Stimulated activated CD8-positive, alpha-beta memory T cell treated with anti-CD3 and anti-CD28 coated beads, Interleukin-12 subunit alpha, Interleukin-12 subunit beta, amount 100 ng/mL, for 1 hour (primary cell): ENCODE measurements at regions not wholly inside any gene's neighbourhood (a gene's known extent, or its start where the extent isn't known, plus 50 kb on each side); places are given as distances from the start of the nearest gene placed in this dataset.

Experiments used
- DNase-seq: peaks from one replicate; pipeline ENCODE4 v3.0.0-alpha.2; 2020; ENCODE audit warnings: low read depth

DNA sequence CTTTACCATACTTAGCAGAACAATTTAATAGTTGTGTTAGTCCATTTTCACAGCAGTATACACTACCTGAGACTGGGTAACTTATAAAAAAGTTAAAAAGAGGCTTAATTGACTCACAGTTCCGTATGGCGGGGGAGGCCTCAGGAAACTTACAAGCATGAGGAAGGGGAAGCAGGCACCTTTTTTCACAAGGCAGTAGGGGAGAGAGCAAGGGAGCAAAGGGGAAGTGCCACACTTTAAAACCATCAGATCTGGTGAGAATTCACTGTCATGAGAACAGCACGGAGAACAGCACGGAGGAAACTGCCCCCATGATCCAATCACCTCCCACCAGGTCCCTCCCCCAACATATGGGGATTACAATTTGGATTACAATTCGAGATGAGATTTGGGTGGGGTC is 269.9 kb downstream of the MTRR start:
- no peak for DNase-seq

DNA sequence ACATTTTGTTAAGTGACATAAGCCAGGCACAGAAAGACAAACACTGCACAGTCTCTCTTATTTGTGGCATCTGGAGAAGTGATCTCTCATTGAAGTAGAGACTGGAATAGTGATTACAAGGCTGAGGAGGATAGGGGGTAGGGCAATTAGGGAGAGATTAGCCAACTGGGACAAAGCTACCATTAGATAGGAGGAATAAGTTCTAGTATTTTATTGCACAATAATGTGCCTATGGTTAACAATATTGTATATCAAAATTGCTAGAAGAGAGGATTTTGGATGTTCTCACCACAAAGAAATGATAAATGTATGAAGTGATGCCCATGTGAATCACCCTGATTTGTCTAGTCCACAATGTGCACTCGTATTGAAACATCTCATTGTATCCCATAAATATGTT is 281.8 kb downstream of the MTRR start:
- DNase-seq = no peak

DNA sequence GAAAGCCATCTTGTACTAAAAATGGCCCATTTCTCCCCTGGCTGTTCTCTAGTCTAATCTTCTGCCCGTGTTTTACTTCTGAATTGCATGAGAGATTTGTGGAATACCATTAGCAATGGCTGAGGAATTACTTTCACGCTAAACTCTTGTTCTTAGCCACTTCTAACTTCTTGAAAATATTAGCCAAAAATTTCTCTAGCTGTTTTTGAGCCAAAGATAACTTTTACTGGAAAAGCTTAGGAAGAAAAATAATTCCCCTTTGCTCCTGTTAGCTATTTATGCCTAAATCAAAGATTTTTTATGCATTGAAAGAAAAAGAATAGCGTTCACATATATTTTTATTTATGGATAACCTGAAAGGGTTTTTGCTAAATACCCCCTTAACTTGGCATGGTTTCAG is 287.8 kb downstream of the MTRR start:
- DNase-seq = no peak

DNA sequence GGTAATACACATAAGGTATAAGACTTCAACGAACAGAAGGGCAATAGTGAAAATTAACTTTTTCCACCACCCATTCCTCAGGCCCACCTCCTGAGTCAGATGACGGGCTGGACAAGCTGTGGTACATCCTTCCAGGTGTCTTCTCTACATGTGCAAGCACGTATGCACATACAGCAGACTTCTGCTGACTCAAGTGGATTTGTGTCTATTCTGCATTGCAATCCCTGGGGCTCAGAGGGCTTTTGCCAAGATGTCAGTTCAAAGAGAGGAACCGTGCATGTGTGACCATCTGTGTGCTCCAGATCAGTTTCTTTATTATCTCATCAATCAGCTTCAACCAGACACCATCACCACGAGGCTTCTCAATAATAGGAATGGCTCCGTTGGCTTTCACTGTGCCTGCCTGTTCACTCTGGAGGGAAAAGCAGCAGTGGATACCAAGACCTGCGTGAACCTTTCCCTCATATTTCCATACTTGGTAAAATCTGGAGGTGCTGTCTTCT is 288.4 kb downstream of the MTRR start:
- DNase-seq = no peak

DNA sequence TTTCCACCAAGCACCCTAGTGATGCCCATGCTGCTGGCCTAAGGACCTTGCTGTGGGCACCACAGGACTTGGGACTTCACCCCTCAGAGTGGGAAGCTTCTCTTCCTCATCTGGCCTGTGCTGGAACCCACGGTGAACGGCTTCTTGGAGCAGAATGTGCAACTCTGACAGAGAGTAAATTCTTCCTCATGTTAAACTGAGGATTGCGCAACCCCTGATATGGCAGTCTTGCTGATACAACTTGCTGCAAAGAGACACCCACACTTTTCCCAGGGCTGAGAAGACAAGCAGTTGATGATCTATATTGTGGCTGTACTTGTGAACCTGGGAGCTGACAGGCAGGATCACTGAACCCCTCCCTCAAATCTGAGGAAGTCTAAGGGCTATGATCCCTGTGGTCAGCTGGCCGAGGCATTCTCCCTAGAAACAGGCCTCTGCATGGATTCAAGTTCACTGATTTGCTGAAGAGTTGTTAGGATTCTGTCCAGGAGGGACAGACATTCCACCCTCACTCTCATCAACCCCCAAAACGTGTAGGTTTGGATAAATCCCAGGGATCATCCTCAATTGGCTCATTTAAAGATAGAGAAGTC is 307.2 kb downstream of the MTRR start:
- DNase-seq = no peak

DNA sequence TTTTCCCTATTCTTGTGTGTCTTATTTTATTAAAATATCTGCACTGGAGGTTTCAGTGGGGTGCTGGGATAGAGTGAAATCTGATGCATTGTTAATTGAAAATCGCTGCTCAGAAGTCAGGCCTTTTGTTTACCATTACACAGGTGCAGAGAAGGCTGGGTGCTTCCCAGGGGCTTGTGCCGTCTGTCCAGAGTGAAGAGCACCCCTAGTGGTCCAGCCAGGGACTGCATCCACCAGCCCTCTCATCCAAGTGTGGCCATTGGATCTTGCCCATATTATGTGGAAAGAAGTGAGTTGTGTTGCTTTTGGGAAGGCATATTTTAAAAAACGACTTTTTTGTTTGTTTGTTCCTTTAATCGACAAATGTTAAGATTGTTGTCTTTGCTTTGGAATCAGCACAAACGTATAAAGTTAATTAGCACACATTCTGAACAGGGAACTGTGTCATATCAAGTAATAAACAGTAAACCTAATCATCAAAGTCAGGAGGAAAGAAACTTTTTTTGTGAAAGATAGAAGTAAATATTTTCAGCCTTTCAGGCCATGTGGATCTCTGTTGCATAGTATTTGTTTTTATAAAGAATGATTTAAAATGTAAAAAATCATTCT is 315.6 kb downstream of the MTRR start:
- DNase-seq = no peak

DNA sequence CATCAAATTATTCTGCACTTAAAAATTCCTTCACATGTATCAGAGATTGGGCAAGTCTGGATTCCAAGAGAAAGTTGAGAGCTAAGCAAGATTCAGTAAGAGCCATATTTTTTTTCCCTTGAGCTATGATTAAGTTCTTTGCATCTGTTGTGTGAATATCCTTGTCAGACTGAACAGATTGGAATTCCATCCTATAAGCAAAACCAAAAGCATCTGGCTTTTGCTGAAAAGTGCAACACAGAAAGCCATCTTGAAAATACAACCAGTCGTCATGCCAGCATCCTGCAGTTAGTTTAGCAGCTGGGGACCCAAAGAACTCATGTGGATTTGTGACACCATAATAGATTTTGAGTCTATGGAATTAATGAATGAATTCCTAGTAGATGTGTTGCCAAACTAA is 316.9 kb downstream of the MTRR start:
- no peak for DNase-seq

DNA sequence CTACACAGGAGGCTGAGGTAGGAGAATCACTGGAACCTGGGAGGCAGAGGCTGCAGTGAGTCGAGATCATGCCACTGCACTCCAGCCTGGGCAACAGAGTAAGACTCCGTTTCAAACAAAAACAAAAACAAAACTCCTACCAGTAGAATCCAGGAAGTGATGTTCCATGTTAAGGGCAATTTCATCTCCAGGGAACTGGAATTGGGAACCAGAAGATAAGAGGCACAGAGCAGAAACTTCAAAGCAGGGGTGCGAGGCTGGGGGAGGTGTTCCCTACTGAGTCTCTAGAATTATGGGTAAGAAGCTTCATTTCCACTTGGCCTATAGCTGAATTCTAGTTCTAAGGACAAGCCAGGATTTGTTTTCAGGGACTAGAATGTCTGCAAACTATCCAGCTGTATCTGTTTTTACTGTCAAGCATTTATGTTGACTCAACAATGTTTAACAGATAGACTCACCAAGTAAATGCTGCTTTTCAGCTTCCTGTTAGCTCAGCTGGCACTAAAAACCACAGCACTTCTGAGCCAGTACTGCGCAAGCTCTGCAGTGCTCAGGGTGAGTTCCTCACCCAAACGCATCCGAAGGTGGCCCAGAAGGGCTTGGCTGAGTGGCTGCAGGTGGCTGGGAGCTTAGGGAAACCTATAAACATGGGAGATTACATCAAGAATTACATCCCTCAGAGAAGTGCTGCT is 320.1 kb downstream of the MTRR start:
- DNase-seq = no peak

DNA sequence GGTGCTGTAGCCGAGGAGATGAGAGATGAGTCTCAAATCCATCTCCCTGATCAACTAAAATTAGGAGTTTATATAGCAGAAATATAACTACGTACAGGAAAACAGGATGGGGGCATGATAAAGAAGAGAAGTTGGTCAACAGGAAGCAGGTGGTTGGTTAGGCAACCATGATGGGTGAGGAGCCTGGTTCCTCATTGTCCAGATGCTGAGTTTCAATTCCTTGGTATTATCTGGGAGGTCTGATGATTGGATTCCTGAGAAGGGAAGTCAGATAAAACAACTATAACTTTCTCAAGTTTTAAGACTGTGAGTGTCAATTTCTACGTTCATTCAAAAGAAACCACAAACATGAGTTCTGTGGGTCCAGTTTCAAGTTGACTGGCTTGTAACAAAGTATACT is 323.9 kb downstream of the MTRR start:
- DNase-seq = no peak

DNA sequence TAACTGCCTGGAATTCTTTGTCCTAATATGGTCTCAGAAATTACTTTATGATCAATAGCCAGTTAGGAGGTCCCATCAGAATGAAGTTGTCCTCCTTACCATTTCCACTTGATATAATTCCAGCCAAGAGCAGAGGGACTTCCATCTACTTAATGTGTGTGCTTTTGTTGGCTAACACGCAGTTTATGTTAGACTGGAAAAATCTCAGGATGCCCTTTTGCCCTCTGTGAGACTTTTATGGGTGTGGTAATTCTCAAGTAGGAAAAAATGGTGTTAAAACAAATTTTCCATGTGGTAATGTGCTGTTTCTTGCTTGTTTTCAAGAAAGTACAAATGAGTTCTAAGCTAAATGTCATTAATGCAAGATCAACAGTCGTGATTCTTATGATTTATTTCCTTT is 327.1 kb downstream of the MTRR start:
- no peak for DNase-seq

DNA sequence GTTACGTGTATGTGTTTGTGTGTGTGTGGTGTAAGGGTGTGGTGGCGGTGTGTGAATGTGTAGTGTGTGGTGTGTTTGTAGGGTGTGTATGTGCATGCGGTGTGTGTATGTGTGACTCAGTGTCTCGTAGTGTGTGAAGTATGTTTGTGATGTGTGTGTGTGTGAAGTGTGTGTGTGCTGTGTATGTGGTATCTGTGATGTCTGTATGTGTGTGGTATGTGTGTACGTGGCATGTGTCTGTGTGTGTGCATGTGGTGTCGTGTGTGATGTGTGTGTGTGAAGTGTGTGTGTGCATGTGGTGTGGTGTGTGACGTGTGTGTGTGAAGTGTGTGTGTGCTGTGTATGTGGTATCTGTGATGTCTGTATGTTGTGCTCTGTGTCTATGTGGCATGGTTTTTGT is 339.4 kb downstream of the MTRR start:
- no peak for DNase-seq

DNA sequence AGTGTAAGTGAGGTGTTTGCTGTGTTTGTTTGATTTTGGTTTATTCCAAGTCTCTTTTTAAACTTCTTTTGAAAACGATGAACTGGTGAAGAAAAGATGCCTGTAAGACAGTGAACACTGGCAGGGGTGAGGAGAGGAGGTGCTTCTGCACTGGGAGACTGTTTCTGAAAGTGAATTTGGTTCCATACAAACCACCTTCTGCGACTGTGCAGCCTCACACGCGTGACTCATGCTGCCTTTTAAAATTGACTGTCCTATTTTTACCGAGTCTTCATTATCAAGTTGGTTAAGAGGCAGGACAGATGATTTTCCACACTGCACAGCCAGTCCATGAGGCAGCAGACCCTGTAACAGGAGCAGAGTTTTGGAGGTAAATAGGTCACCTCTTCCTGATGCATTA is 340.6 kb downstream of the MTRR start:
- DNase-seq = no peak

DNA sequence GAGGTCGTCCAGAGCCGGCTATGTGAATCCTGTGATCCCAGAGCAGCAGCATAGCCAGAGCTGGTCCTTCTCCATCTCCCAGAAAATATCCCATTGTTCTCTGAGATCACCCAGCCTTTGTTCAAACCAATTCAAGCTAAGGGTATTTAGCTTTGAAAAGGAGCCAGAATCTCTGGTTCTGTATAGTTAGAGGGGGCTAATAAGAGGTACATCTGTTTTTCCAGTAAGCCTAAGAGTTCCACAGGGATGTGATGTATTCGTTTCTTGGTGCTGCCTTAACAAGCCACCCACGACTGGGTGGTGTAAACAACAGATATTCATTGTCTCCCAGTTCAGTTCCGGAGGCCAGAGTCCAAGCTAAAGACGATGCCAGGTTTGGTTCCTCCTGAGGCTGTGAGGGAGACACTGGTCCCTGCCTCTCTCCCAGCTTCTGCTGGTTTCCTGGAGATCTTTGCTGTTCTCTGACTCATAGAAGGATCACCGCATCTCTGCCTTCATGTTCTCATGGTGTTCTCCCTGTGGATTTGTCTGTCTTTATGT is 344.8 kb downstream of the MTRR start:
- DNase-seq = no peak

DNA sequence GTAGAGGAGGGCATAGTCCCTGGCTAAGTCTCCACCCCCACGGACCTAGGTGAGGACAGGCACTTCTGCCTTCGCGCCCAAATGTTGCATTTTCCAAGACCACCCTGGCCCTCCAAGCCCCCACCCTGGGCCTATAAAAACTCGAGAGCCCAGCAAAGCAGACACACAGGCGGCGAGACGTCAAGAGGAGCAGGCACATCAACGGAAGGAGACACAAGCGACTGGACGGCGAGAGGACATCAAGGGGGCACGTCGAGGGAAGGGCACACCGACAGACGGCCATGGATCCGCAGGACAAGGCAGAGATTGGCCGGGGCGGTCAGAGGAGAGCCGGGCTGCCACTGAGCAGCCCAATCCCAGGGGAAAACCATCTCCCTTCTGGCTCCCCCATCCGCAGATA is 348.0 kb downstream of the MTRR start:
- DNase-seq = no peak

DNA sequence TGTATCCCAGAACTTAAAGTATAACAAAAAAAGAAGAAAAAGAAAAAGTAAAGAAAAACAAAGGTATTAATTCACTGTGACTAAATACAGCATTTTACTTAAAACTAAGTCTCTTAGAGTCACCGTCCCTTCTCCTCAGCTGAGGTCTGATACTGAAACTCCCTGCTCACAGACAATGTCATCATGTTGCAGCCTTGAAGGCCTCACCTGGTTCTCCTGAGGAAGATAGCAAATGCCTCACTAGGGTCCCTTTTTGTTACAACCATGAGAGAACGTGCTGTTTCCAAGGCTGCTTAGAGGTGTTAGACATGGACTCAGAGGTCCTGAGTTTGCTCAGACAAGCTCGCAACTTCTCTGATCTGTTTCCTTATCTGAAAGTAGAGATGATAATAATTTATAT is 357.2 kb downstream of the MTRR start:
- DNase-seq = no peak

DNA sequence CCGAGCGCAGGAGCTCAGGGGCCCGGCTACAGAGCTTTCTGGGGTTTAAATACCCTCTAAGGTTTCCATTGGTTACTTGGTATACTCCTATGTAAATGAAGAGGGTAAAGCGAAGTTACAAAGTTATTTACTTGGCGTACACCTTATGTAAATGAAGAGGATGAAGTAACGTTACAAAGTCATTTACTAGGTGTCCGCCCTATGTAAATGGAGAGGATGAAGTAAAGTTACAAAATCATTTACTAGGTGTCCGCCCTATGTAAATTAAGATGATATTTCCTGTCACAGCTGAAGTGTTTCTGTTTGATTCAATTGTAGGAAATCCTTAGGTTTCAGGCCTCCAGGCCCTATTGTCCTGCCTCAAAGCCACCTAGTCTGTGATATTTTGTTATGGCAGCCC is 358.2 kb downstream of the MTRR start:
- DNase-seq = no peak

DNA sequence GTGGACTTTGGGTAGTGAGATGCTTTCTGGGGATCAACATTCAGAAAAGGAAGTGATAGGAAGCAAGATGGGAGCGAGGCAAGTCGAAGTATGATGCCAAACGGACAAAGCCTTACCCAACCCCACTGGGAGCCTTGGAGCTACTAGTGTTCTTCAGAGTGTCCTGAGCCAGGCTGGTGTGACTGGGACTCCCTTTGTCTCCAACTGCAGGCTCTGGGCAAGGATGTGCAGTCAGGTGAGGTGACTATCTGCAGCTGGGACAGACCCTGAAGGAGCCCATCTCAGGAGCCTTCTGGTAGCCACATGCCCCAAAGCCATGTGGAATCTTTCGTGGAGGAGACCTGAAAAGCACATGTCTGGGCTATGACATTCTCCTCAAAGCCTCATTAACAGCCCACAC is 360.6 kb downstream of the MTRR start:
- no peak for DNase-seq

DNA sequence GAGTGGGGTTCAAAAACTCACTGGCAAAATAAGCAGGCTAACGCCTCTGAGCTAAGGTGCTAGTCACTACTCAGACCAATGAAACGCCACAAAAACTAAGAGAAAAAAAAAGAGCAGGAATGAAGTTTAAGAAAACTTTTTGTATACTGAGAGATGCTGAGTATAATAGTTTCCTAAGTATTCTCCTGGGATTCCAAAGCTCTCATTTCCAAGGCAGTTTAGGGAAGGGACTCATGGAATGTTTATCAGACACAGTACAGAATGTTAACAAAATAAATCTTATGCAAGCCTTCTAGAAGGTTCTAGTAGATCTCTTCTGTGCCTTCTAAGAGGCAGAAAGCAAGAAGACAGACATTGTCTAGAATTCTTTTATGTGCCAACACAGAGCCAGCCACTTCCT is 361.9 kb downstream of the MTRR start:
- no peak for DNase-seq

DNA sequence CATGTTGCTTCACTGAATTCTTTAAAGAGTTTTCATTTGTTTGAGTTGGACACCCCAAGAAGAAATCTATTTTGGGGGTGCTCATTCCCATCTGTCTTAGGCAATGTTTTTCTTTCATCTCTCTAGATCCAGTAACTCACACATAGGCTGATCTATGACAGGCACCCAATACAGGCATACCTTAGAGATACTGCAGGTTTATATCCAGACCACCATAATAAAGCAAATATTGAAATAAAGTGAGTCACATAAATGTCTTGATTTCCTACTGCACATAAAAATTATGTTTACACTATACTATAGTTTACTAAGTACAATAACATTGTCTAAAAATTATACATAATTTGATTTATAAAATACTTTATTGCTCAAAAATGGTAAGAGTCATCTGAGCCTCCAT is 364.5 kb downstream of the MTRR start:
- no peak for DNase-seq

DNA sequence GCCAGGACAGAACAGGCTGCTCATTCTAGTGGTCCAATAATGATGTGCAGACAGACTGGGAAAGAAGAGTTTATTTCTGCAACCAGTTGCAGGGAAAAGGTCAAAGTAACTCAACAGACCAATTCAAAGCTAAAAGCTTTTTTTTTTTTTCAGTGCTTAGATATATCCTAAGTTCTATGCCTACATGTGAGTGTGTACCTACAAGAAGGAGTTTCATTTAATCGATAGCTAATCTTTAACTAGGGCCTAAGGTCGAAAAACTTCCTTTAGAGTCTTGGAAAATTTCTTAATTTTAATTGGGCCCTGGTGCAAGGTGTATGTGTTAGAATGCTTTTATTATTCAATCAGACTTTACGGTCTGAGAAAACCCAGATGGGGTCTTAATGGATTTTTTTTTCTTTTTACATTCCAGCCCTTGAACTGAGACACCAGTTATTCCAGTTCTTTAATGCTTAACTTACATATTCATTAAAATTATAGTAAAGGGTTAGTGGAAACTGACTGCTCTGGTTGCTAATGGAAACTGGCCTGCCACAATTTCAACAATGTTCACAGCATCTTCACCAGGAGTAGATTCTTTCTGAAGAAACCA is 365.3 kb downstream of the MTRR start:
- DNase-seq = no peak

DNA sequence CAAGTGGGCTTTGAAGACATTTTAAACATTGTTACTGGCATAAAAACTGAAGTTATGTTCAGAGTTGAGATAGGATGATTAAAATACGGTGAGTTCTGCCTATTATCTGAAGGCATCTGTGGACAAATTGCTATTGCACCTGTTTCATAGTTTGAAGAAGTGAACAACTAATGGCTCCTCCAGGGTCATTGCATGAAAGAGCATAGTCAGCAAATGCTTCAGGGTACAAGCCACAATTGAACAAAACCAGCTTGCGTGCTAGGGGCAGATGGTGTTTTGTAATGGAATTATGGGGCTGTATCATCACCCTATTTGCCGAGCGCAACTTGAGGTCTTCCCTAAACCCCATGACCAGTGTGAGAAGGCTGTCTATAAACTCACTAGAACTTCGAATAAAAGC is 369.1 kb downstream of the MTRR start:
- DNase-seq = no peak

DNA sequence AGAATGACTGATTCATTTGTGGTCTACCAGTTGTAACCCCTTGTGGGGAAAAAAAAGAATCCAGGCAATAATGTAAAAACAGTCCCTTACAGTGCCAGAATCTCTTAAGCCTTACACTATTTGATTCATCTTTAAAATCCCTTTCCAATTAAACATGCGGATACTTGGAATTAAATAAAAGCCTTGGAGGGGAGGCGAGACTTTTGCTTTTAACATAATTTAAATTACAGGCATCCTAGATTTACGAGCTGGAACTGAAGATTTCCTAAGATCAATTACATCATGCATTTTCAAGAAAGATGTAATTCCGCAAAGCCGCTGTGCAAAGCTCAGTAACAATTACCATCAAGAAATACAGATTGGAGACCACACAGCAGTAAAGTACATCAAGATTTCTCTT is 370.2 kb downstream of the MTRR start:
- no peak for DNase-seq

DNA sequence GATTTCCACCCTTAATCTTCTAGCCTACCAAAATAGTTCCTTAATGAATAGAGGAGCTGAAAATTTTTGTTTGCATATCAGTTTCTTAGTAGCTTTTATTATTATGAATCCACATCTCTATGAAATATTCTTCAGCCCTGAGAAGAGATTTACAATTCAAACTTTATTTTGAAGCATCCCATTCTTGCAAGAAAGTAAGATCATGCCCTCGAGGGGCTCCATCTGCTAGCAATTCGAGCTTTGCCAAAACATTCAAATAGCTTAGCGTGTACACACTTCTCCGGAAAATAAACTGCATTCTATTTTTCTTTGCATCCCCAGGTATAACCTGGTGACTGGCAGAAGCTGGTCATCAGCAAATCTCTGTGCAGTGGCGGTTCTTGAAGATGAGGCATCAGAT is 370.7 kb downstream of the MTRR start:
- DNase-seq = no peak
